MM.1S (cell line): ENCODE measurements at regions not wholly inside any gene's neighbourhood (a gene's known extent, or its start where the extent isn't known, plus 50 kb on each side); places are given as distances from the start of the nearest gene placed in this dataset.

Experiments used
- CTCF ChIP-seq: fragments of 300-600 bp; sonication (generic); IDR thresholded peaks from 2 replicates; pipeline ENCODE4 v1.5.1; 2016; ENCODE audit warnings: antibody characterized with exemption, low read length, mixed read lengths
- EZH2 ChIP-seq: fragments of 300-600 bp; sonication (generic); optimal IDR thresholded peaks from 2 replicates; pipeline ENCODE3; 2017; ENCODE audit warnings: low read depth, mild to moderate bottlenecking, antibody characterized with exemption, low read length, mixed read lengths
- EZH2phosphoT487 ChIP-seq: fragments of 300-600 bp; sonication (generic); IDR thresholded peaks from 2 replicates; pipeline ENCODE4 v1.6.1; 2018; ENCODE audit warnings: antibody characterized with exemption, low read length

GRCh38 chr2:150351922-150352321, 135.5 kb downstream of the RND3 start:
- TF ChIP-seq EZH2phosphoT487: no peak
- TF ChIP-seq CTCF: no peak
- TF ChIP-seq EZH2: no peak
